Erythroblast (primary cell): ENCODE measurements at regions not wholly inside any gene's neighbourhood (a gene's known extent, or its start where the extent isn't known, plus 50 kb on each side); places are given as distances from the start of the nearest gene placed in this dataset.

Experiments used
- GATA1 ChIP-seq: IDR thresholded peaks from 2 replicates; pipeline ENCODE4 v1.6.1; 2011; ENCODE audit warnings: low read depth, mild to moderate bottlenecking, control low read depth, low read length, moderate library complexity
- POLR2A ChIP-seq: IDR thresholded peaks from 2 replicates; pipeline ENCODE4 v1.6.1; 2011; ENCODE audit warnings: mild to moderate bottlenecking, low read length

- TF ChIP-seq GATA1 (no peak), POLR2A (no peak)
These were observed 87.5 kb downstream of the CD200R1L start for GRCh38 chr3:112759210-112759609.
